IMR-90 (cell line): ENCODE measurements at regions not wholly inside any gene's neighbourhood (a gene's known extent, or its start where the extent isn't known, plus 50 kb on each side); places are given as distances from the start of the nearest gene placed in this dataset.

ENCODE experiments used
- BHLHE40 ChIP-seq: fragments of 150-350 bp; IDR thresholded peaks from 2 replicates; pipeline ENCODE4 v1.6.1; 2016; ENCODE audit warnings: mild to moderate bottlenecking, low read depth, low read length
- CEBPB ChIP-seq: IDR thresholded peaks from 2 replicates; pipeline ENCODE4 v1.6.1; 2012; ENCODE audit warnings: low read depth, low read length, improper control_type of control experiment
- CTCF ChIP-seq: conservative IDR thresholded peaks from 2 replicates; pipeline ENCODE4 v1.5.1; 2012; ENCODE audit warnings: mild to moderate bottlenecking, low read depth, low read length, improper control_type of control experiment
- FOS ChIP-seq: fragments of 150-350 bp; IDR thresholded peaks from 2 replicates; pipeline ENCODE4 v1.6.1; 2016; ENCODE audit warnings: low read depth, low read length
- MAFK ChIP-seq: IDR thresholded peaks from 2 replicates; pipeline ENCODE4 v1.6.1; 2012; ENCODE audit warnings: low read depth, low read length, improper control_type of control experiment
- NFE2L2 ChIP-seq: fragments of 150-350 bp; IDR thresholded peaks from 2 replicates; pipeline ENCODE4 v1.6.1; 2016; ENCODE audit warnings: low read depth, mild to moderate bottlenecking, low read length
- POLR2A ChIP-seq: IDR thresholded peaks from 2 replicates; pipeline ENCODE4 v1.6.1; 2012; ENCODE audit warnings: mild to moderate bottlenecking, low read depth, low read length
- RCOR1 ChIP-seq: IDR thresholded peaks from 2 replicates; pipeline ENCODE4 v1.6.1; 2012; ENCODE audit warnings: mild to moderate bottlenecking, low read length, improper control_type of control experiment; ENCODE audit not compliant: insufficient replicate concordance

GRCh38 chr6:137412562-137412961 is 81.6 kb downstream of the OLIG3 start:
- TF ChIP-seq POLR2A, result no peak
- TF ChIP-seq MAFK, result no peak
- no peak for TF ChIP-seq BHLHE40
- TF ChIP-seq FOS, result no peak
- TF ChIP-seq RCOR1, result no peak
- TF ChIP-seq CTCF, result no peak
- no peak for TF ChIP-seq NFE2L2
- no peak for TF ChIP-seq CEBPB
